Spleen (tissue), 7 donors: ENCODE measurements at regions not wholly inside any gene's neighbourhood (a gene's known extent, or its start where the extent isn't known, plus 50 kb on each side); places are given as distances from the start of the nearest gene placed in this dataset.

Source experiments
- CTCF ChIP-seq, 11 experiments: fragments of 200-600 bp in 7 of 11; fragments of 450-650 bp in 4 of 11; sonication (generic) in 4 of 11; IDR thresholded peaks in 8 of 11; conservative IDR thresholded peaks in 3 of 11; 1 replicate in 7 of 11; 2 replicates in 4 of 11; pipeline versions ENCODE4 v1.4.0 to v1.8.0; 2016 to 2021; ENCODE audit warnings: antibody characterized with exemption in 11 of 11, inconsistent platforms in 4 of 11, mild to moderate bottlenecking in 1 of 11
- POLR2A ChIP-seq, 3 donors: fragments of 450-650 bp; IDR thresholded peaks; one replicate each; pipeline ENCODE4 v1.5.1; 2017; ENCODE audit warnings: antibody characterized with exemption in 3 of 3, mild to moderate bottlenecking in 1 of 3
- donor health status: DM: no; HTN: no; CAD: no; lungs with moderate emphysema.
- donor health status: DM: no; HTN: no; CAD: no.
- donor health status: DM: no; HTN: no; CAD: no.

DNA sequence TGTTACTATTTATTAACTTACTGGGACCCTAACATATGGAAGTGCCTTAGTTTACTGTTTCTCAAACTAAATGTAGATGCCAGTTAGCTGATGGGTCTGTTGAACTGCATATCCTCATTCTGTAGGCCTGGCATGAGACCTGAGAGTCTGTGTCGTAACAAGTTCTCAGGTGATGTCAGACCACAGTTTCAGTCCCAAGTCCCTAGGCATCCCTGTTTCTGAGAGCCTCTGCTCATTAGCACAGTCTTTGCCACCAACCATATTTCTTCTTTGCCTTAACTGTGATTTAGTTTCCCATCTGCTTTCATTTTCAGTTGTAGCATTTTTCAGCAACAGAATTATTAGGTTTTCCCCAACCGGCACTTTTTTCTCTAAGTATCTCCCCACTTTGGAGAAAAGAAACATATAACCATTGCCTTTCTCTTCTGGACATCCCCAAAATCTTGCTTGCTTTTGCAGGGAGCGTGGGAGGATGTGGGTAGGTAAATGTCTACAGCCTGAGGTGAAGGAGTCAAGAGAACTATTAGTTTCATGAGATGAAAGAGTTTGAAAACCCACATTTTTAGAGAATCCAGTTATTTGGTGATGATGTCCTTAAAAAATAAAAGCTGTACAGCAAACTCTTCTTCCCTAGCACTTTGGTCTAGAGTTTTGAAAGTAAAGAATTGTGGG lies 74.6 kb downstream of the NUDT12 start:
- TF ChIP-seq POLR2A (IDR thresholded peaks at IDR 0.05) (no peak), CTCF (IDR thresholded peaks at IDR 0.05 in 8 of 11, conservative IDR thresholded peaks at IDR 0.05 in 3 of 11) (no peak)
